WI38 (cell line): ENCODE measurements at regions not wholly inside any gene's neighbourhood (a gene's known extent, or its start where the extent isn't known, plus 50 kb on each side); places are given as distances from the start of the nearest gene placed in this dataset.
"Not testable (repeated sequence)": the region's sequence is repeated elsewhere in the genome, so short reads cannot be mapped to it uniquely, and the experiment has no call there.

ENCODE experiments used
- H3K4me3 ChIP-seq: 2 replicates; pipeline ENCODE4 v1.5.1; 2011; ENCODE audit warnings: low read depth, mild to moderate bottlenecking, control low read depth, low read length
- TF ChIP-seq, protein P1 (sequence below): IDR thresholded peaks from 2 replicates; pipeline ENCODE4 v1.5.1; 2012; ENCODE audit warnings: low read depth, mild to moderate bottlenecking, control low read depth, low read length

DNA sequence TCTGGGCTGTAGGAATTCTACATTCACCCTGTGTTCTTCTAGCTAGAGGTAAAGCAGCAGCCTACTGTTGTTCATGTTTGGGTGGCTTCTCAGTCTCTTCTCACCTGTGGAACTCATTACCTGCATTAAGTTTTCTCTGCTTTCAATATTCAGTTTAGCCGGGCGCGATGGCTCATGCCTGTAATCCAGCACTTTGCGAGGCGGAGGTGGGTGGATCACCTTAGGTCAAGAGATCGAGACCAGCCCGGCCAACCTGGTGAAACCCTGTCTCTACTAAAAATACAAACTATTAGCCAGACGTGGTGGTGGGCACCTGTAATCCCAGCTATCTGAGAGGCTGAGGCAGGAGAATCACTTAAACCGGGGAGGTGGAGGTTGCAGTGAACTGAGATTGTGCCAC lies 139.8 kb upstream of the UBE2E3 start:
- TF ChIP-seq, protein P1, sequence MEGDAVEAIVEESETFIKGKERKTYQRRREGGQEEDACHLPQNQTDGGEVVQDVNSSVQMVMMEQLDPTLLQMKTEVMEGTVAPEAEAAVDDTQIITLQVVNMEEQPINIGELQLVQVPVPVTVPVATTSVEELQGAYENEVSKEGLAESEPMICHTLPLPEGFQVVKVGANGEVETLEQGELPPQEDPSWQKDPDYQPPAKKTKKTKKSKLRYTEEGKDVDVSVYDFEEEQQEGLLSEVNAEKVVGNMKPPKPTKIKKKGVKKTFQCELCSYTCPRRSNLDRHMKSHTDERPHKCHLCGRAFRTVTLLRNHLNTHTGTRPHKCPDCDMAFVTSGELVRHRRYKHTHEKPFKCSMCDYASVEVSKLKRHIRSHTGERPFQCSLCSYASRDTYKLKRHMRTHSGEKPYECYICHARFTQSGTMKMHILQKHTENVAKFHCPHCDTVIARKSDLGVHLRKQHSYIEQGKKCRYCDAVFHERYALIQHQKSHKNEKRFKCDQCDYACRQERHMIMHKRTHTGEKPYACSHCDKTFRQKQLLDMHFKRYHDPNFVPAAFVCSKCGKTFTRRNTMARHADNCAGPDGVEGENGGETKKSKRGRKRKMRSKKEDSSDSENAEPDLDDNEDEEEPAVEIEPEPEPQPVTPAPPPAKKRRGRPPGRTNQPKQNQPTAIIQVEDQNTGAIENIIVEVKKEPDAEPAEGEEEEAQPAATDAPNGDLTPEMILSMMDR, result no peak
- H3K4me3 ChIP-seq, result no peak overlapping the region

DNA sequence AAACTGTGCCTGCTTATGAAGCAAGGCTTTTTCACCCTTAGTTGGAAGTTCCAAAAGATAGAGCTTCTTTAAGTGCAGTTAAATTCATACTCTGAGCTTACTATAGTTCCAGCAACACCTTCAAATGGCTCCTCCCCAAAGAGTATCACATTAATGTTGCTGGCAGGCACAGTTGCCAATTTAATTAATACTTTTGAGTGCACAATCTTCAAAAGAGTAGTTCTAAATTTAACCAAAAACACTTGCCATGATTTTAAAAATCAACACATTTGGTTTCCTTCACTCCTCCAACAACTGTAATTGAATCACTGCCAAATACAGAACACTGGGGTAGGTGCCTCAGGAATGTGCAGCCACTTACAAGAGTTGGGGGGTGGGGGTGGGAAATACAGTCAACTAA lies 150.6 kb upstream of the UBE2E3 start:
- H3K4me3 ChIP-seq, result no peak overlapping the region

DNA sequence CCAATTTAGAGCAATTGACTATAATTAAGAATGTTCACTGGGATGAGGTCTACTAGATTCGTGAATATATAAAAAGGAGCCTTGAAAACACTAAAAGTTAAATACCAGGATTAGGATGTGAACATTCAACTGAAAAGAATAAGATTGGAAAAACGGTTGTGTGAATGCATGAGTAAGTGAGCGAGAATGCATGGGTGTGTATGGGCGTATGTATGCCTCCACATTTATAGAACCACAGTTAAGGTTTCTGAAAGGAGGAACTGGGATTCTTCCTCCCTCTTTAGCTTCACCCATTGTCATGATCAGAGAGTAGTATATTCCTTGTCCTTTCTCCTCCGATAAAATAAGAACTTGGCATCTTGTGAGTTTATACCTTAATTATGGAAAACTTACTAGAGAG lies 151.1 kb upstream of the UBE2E3 start:
- TF ChIP-seq, protein P1, result no peak
- no peak overlapping the region for H3K4me3 ChIP-seq

More for the DNA sequence above, 150.6 kb upstream of the UBE2E3 start:
- TF ChIP-seq, protein P1, result no peak

DNA sequence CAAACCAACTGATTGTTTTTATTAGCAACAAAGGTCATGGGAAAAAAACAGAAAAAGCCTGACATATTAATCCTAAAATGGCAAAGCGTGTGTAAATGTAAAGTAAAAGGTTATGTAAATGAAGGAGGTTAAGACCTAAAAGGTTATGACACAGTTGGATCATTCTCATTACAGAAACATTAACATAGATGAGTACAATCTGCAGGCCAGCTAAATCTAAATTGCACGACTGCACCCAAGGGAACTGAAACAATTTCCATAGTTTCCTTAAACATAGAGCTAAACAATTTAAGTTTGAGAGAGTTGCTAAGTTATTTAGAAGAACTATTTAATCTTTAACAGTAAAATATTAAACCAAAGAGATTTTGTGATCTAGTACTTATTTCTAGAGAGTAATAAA lies 151.6 kb upstream of the UBE2E3 start:
- H3K4me3 ChIP-seq, result no peak overlapping the region
- TF ChIP-seq, protein P1, result no peak

DNA sequence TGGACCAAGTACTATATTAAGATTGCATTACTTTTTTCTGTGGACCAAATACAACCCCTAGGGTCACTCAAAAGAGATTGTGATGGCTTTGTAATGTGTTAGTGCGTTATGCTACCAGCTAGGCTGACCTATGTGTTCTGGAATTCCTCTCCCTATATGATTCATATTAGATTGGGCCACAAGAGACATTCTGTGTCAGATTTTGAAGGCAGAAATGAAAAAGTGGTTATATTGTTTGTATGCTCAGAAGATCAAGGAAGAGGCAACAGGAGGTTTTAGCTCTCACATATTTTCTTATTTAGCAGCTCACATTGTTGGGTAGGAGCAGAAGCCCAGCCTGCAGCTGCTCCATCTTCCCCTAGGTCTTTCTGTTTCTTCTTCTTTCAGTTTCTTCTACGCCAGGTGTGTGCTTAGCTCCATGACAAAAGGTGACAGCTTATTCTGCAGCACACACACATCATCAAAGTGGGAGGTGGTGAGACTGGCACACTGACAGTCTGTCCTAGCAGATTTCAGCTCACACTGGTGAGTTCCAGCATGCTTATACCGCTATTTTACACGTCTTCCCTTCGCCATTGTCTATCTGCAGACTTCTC lies 156.8 kb upstream of the UBE2E3 start:
- H3K4me3 ChIP-seq, result no peak overlapping the region
- TF ChIP-seq, protein P1, result no peak

DNA sequence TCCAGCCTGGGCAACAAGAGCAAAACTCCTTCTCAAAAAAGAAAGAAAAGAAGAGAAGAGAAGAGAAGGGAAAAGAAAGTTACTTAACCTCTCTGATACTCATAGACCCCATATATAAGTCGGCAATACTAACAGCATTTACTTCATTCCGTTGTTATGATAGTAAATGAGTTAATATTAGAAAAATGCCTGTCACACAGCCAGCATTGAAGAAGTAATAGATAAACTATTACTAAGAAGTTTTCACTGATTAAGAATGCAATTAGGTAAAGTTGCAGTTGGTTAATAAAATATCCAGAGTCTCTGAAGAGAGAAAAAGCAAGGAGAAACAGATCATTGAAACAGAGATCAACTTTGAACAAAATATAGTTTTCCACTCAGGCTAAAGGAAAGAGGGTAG lies 161.3 kb upstream of the UBE2E3 start:
- H3K4me3 ChIP-seq, result no peak overlapping the region
- TF ChIP-seq, protein P1, result no peak

DNA sequence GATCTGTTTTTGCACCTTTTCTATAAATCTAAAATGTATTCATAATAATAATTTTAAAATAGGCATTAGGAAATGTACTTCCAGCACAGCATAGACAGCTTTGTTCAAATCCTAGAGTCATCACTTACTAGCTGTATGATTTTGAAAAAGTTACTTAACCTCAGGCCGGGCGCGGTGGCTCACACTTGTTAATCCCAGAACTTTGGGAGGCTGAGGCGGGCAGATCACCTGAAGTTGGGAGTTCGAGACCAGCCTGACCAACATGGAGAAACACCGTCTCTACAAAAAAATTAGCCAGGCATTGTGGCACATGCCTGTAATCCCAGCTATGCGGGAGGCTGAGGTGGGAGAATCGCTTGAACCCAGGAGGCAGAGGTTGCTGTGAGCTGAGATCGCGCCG lies 161.7 kb upstream of the UBE2E3 start:
- not testable (repeated sequence) for H3K4me3 ChIP-seq

DNA sequence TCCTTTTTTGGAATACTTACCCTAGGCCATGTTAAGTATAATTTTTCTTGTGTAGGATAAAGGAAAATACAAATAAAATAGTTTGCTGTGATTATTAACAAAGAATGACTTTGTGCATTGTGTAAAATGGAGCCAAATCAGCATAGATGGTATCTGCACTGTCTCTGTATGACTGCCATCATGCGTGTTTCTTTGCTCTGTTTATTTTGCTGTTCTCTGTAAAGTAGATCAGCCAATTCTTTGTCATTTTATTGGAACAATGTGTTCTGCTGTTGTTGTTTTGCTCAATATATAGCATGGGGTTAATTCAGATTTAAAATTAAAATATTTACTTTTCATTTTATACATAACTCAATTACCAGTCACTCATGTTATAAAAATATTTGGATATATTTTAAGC lies 181.3 kb upstream of the UBE2E3 start:
- TF ChIP-seq, protein P1, result no peak
- no peak overlapping the region for H3K4me3 ChIP-seq
